ENCODE measurements at regions not wholly inside any gene's neighbourhood (a gene's known extent, or its start where the extent isn't known, plus 50 kb on each side); places are given as distances from the start of the nearest gene placed in this dataset.

GRCh38 chr9:113788616-113789330, 87.3 kb upstream of the ZNF618 start:
- H2AFZ ChIP-seq (ENCODE audit: low read length), result no peak overlapping the region
- H4K20me1 ChIP-seq (ENCODE audit: control insufficient read depth, extremely low read depth, insufficient read depth, low read length), result peaks cover 2% of the 10 kb centered on the region
- H3K9me3 ChIP-seq (ENCODE audit: control insufficient read depth, insufficient read depth, low read depth, low read length), result no peaks in the 10 kb centered on the region
- DNase-seq (ENCODE audit: low read depth in 2 of 2), result no peak
- H3K27ac ChIP-seq (ENCODE audit: insufficient read depth, low read length), result no peak overlapping the region
- no peaks in the 10 kb centered on the region for H3K36me3 ChIP-seq (ENCODE audit: control insufficient read depth, insufficient read depth, low read length)
- H3K4me3 ChIP-seq (replicated peaks in 1 of 4; ENCODE audit: control extremely low read depth in 1 of 4, insufficient read depth in 1 of 4, low read depth in 3 of 4, low read length in 4 of 4), result no peak overlapping the region
- no peaks in the 10 kb centered on the region for H3K4me1 ChIP-seq (ENCODE audit: control insufficient read depth, extremely low read depth, insufficient read depth, low read length)
- peaks cover 47% of the 10 kb centered on the region for H3K27me3 ChIP-seq (ENCODE audit: control insufficient read depth, insufficient read depth, low read length)
- H3K4me2 ChIP-seq (ENCODE audit: extremely low read depth, insufficient read depth, low read length), result no peak overlapping the region
- no peak overlapping the region for H3K9ac ChIP-seq (ENCODE audit: insufficient read depth, low read length)
- H3K79me2 ChIP-seq (ENCODE audit: control insufficient read depth, insufficient read depth, low read length), result no peaks in the 10 kb centered on the region
- TF ChIP-seq EZH2 (IDR thresholded peaks at IDR 0.05; ENCODE audit: low read length, missing control alignments), result no peak
- TF ChIP-seq CTCF (conservative IDR thresholded peaks at IDR 0.05 in 1 of 2, IDR thresholded peaks at IDR 0.05 in 1 of 2; ENCODE audit: low read depth in 1 of 2, low read length in 2 of 2), result no peak

GRCh38 chr9:113790093-113790492, 86.0 kb upstream of the ZNF618 start:
- H3K36me3 ChIP-seq (ENCODE audit: control insufficient read depth, insufficient read depth, low read length), result no peaks in the 10 kb centered on the region
- no peak for TF ChIP-seq EZH2 (IDR thresholded peaks at IDR 0.05; ENCODE audit: low read length, missing control alignments)
- TF ChIP-seq CTCF (conservative IDR thresholded peaks at IDR 0.05 in 1 of 2, IDR thresholded peaks at IDR 0.05 in 1 of 2; ENCODE audit: low read depth in 1 of 2, low read length in 2 of 2), result no peak
- no peaks in the 10 kb centered on the region for H3K4me1 ChIP-seq (ENCODE audit: control insufficient read depth, extremely low read depth, insufficient read depth, low read length)
- H4K20me1 ChIP-seq (ENCODE audit: control insufficient read depth, extremely low read depth, insufficient read depth, low read length), result peaks cover 2% of the 10 kb centered on the region
- no peaks in the 10 kb centered on the region for H3K79me2 ChIP-seq (ENCODE audit: control insufficient read depth, insufficient read depth, low read length)
- peaks cover 45% of the 10 kb centered on the region for H3K27me3 ChIP-seq (ENCODE audit: control insufficient read depth, insufficient read depth, low read length)
- no peak overlapping the region for H2AFZ ChIP-seq (ENCODE audit: low read length)
- no peak overlapping the region for H3K27ac ChIP-seq (ENCODE audit: insufficient read depth, low read length)
- DNase-seq (ENCODE audit: low read depth in 2 of 2), result no peak
- no peak overlapping the region for H3K9ac ChIP-seq (ENCODE audit: insufficient read depth, low read length)
- no peaks in the 10 kb centered on the region for H3K9me3 ChIP-seq (ENCODE audit: control insufficient read depth, insufficient read depth, low read depth, low read length)
- no peak overlapping the region for H3K4me3 ChIP-seq (replicated peaks in 1 of 4; ENCODE audit: control extremely low read depth in 1 of 4, insufficient read depth in 1 of 4, low read depth in 3 of 4, low read length in 4 of 4)
- H3K4me2 ChIP-seq (ENCODE audit: extremely low read depth, insufficient read depth, low read length), result no peak overlapping the region

- peaks cover 2% of the 10 kb centered on the region for H4K20me1 ChIP-seq (ENCODE audit: control insufficient read depth, extremely low read depth, insufficient read depth, low read length)
- no peak for DNase-seq (ENCODE audit: low read depth in 2 of 2)
- no peaks in the 10 kb centered on the region for H3K4me1 ChIP-seq (ENCODE audit: control insufficient read depth, extremely low read depth, insufficient read depth, low read length)
- H3K4me2 ChIP-seq (ENCODE audit: extremely low read depth, insufficient read depth, low read length), result no peak overlapping the region
- H3K27me3 ChIP-seq (ENCODE audit: control insufficient read depth, insufficient read depth, low read length), result peaks cover 35% of the 10 kb centered on the region
- no peak overlapping the region for H2AFZ ChIP-seq (ENCODE audit: low read length)
- TF ChIP-seq CTCF (conservative IDR thresholded peaks at IDR 0.05 in 1 of 2, IDR thresholded peaks at IDR 0.05 in 1 of 2; ENCODE audit: low read depth in 1 of 2, low read length in 2 of 2), result no peak
- TF ChIP-seq EZH2 (IDR thresholded peaks at IDR 0.05; ENCODE audit: low read length, missing control alignments), result no peak
- H3K79me2 ChIP-seq (ENCODE audit: control insufficient read depth, insufficient read depth, low read length), result no peaks in the 10 kb centered on the region
- H3K27ac ChIP-seq (ENCODE audit: insufficient read depth, low read length), result no peak overlapping the region
- no peaks in the 10 kb centered on the region for H3K36me3 ChIP-seq (ENCODE audit: control insufficient read depth, insufficient read depth, low read length)
- H3K4me3 ChIP-seq (replicated peaks in 1 of 4; ENCODE audit: control extremely low read depth in 1 of 4, insufficient read depth in 1 of 4, low read depth in 3 of 4, low read length in 4 of 4), result no peak overlapping the region
- no peak overlapping the region for H3K9ac ChIP-seq (ENCODE audit: insufficient read depth, low read length)
- no peaks in the 10 kb centered on the region for H3K9me3 ChIP-seq (ENCODE audit: control insufficient read depth, insufficient read depth, low read depth, low read length)
These were observed 82.6 kb upstream of the ZNF618 start for GRCh38 chr9:113793558-113793957.

Measured in fibroblast of lung (primary cell).